ENCODE measurements at regions not wholly inside any gene's neighbourhood (a gene's known extent, or its start where the extent isn't known, plus 50 kb on each side); places are given as distances from the start of the nearest gene placed in this dataset.

- no peak for DNase-seq (ENCODE audit: low read depth, low spot score)
Observed at GRCh38 chr6:139433631-139434419, 59.4 kb upstream of the CITED2 start.

DNA sequence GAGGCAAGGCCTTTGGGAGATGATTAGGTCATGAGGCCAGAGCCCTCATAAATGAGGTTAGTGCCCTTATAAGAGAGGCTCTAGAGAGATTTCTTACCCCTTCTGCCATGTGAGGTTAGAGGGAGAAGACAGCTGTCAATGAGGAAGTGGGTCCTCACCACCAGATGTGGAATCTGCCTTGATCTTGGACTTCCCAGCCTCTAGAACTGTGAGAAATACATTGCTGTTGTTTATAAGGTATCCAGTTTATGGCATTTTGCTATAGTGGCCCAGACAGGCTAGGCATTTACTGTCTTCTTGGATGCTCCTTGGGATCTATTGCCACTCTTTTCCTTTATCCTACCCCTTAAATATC is 57.1 kb upstream of the CITED2 start:
- DNase-seq (ENCODE audit: low read depth, low spot score): no peak

DNA sequence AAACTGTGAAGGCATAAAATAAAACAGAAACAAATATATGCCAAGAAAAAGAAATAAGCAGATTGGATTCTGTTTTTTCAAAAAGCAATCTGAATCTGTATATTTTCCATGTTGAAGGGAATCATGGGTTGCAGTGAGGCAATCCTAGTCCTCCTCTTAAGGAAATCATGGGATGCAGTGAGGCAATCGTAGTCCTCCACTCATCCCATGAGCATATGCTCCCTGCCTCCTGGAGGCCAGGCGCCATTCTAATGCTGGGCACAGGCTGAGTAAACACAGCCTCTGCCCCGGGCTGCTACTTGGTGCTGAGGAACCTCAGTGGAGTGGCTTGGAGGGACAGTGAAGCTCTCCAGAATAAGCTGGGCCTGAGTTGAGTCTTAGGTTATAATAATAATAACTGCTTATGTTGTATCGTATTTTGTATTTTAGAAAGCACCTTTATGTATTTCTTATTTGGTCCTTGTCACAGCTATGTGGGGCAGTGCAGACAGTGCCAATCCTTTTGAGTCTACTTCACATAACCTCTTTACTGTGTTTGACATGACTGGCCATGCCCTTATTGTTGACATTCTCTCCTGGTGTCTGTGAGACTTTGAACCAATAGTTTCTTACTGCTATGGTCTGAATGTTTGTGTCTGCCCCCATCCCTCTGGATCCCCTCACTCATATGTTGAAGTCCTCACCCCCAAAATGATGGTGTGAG is 56.6 kb upstream of the CITED2 start:
- no peak for DNase-seq (ENCODE audit: low read depth, low spot score)

DNA sequence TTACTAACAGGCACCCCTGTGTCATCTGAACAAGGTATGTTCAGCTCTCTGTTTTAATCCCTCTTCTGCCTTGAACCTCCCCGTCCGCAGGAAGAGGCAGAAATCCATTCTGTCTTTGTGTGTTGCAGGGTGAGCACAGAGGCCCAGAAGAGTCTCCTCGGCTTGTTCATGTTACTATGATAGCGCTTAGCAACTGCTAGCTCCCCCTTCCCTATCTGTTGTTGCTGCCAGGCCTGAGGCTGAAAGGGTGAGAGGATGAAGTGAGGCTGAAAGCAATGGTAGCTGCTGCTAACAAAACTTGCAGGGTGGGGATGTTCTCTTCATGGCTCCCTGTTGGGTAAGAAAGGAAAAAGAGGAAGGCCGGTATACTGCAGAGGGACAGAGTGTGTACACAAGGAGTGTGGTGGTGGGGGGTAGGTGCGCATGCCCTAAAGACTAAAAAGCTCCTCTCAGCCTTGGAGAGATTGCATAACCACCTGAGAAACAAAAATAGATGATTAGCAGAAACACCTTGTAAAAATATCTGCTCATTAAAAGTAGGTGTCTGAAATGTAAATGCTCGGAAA is 55.2 kb upstream of the CITED2 start:
- DNase-seq (ENCODE audit: low read depth, low spot score): no peak

GRCh38 chr6:139427199-139427598 is 52.8 kb upstream of the CITED2 start:
- DNase-seq (ENCODE audit: low read depth, low spot score): no peak

GRCh38 chr6:139426795-139427194 is 52.3 kb upstream of the CITED2 start:
- DNase-seq (ENCODE audit: low read depth, low spot score): no peak

GRCh38 chr6:139425780-139426179 is 51.3 kb upstream of the CITED2 start:
- DNase-seq (ENCODE audit: low read depth, low spot score): no peak

DNA sequence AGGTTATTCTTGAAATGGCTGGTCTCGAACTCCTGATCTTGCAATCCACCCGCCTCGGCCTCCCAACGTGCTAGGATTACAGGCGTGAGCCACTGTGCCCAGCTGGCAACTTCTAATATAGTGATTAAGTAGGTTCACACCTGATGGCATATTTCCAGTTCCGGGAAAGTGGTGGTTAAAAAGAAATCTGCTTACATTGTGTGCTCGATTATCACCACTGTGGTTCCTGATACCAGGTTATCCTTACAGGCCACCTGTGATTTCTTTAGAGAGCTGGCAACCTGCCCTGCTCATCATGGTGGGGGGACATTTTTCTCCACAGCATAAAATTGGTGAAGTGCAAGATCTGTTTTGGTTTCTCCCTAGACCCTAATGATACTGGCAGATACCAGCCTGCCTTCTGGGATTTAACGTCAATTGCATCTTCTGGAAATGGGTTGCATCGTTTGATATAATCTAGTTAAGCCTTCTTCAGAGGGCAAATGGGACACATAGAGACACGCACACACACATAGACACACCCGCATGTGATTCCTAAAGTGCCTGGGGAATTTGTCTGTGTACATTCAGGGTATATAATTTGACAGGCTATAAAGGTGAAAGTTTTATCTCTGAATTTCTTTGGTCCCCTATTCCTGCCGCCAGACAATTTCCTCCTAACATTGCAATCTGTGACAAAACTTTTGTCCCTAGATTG is 49.7 kb upstream of the CITED2 start:
- DNase-seq (ENCODE audit: low read depth, low spot score): no peak

All from pulmonary artery endothelial cell (primary cell).